Mesenteric fat pad (tissue), 1 donor: ENCODE measurements at regions not wholly inside any gene's neighbourhood (a gene's known extent, or its start where the extent isn't known, plus 50 kb on each side); places are given as distances from the start of the nearest gene placed in this dataset.
"Not testable (repeated sequence)": the region's sequence is repeated elsewhere in the genome, so short reads cannot be mapped to it uniquely, and the experiment has no call there.

ENCODE experiments used
- DNase-seq: peaks from one replicate; pipeline ENCODE4 v3.0.0-alpha.2; 2020; ENCODE audit warnings: low spot score
- donor health status: DM: yes; HTN: yes; CAD: no.

GRCh38 chr2:105691947-105692390 lies 52.7 kb upstream of the NCK2 start:
- no peak for DNase-seq

- DNase-seq: no peak
Measured at GRCh38 chr2:105690566-105690965, 54.1 kb upstream of the NCK2 start.

- no peak for DNase-seq
Measured at GRCh38 chr2:105689484-105689883, 55.2 kb upstream of the NCK2 start.

- no peak for DNase-seq
Measured at GRCh38 chr2:105688946-105689345, 55.8 kb upstream of the NCK2 start.

- no peak for DNase-seq
Measured at GRCh38 chr2:105686588-105686987, 58.1 kb upstream of the NCK2 start.

- no peak for DNase-seq
Measured at GRCh38 chr2:105683011-105683492, 61.7 kb upstream of the NCK2 start.

GRCh38 chr2:105682401-105682800 lies 62.3 kb upstream of the NCK2 start:
- no peak for DNase-seq

- no peak for DNase-seq
Measured at GRCh38 chr2:105681927-105682326, 62.8 kb upstream of the NCK2 start.

- no peak for DNase-seq
Measured at GRCh38 chr2:105680357-105680756, 64.4 kb upstream of the NCK2 start.

- no peak for DNase-seq
Measured at GRCh38 chr2:105678346-105678745, 66.4 kb upstream of the NCK2 start.

GRCh38 chr2:105677901-105678300 lies 66.8 kb upstream of the NCK2 start:
- no peak for DNase-seq

GRCh38 chr2:105675841-105676240 lies 68.9 kb upstream of the NCK2 start:
- no peak for DNase-seq

GRCh38 chr2:105674859-105675541 lies 69.7 kb upstream of the NCK2 start:
- DNase-seq: no peak

GRCh38 chr2:105674401-105674800 lies 70.3 kb upstream of the NCK2 start:
- no peak for DNase-seq

GRCh38 chr2:105671156-105671555 lies 73.6 kb upstream of the NCK2 start:
- DNase-seq: no peak

- no peak for DNase-seq
Measured at GRCh38 chr2:105669384-105669891, 75.3 kb upstream of the NCK2 start.

- no peak for DNase-seq
Measured at GRCh38 chr2:105665480-105665879, 79.2 kb upstream of the NCK2 start.

- DNase-seq: no peak
Measured at GRCh38 chr2:105660489-105660888, 84.2 kb upstream of the NCK2 start.

- DNase-seq: not testable (repeated sequence)
Measured at GRCh38 chr2:105655723-105656606, 88.7 kb upstream of the NCK2 start.

GRCh38 chr2:105655244-105655643 lies 89.5 kb upstream of the NCK2 start:
- DNase-seq: no peak

GRCh38 chr2:105654474-105655004 lies 90.2 kb upstream of the NCK2 start:
- DNase-seq: no peak

GRCh38 chr2:105653302-105653701 lies 91.4 kb upstream of the NCK2 start:
- DNase-seq: no peak
